Neuron (in vitro differentiated cells): ENCODE measurements at regions not wholly inside any gene's neighbourhood (a gene's known extent, or its start where the extent isn't known, plus 50 kb on each side); places are given as distances from the start of the nearest gene placed in this dataset.
"Not testable (repeated sequence)": the region's sequence is repeated elsewhere in the genome, so short reads cannot be mapped to it uniquely, and the experiment has no call there.

Experiments
- H2AFZ ChIP-seq: one replicate; pipeline ENCODE4 v1.6.1; 2013; ENCODE audit warnings: low read depth, mild to moderate bottlenecking, inconsistent platforms, low read length, moderate library complexity
- H3K27me3 ChIP-seq: one replicate; pipeline ENCODE4 v1.6.1; 2013; ENCODE audit warnings: low read length; ENCODE audit not compliant: insufficient read depth
- H3K36me3 ChIP-seq: one replicate; pipeline ENCODE4 v1.6.1; 2013; ENCODE audit warnings: low read length; ENCODE audit not compliant: insufficient read depth
- H3K4me1 ChIP-seq: one replicate; pipeline ENCODE4 v1.6.1; 2013; ENCODE audit warnings: low read length; ENCODE audit not compliant: insufficient read depth
- H3K4me3 ChIP-seq: 2 replicates; pipeline ENCODE4 v1.5.1; 2013; ENCODE audit warnings: mild to moderate bottlenecking, low read length, moderate library complexity
- H3K9me3 ChIP-seq: one replicate; pipeline ENCODE4 v1.6.1; 2013; ENCODE audit warnings: low read length

GRCh38 chr2:187610450-187610849 lies 56.2 kb upstream of the TFPI start:
- not testable (repeated sequence) for H2AFZ ChIP-seq

GRCh38 chr2:187612857-187613256 lies 58.6 kb upstream of the TFPI start:
- no peaks in the 10 kb centered on the region for H3K36me3 ChIP-seq
- H3K4me1 ChIP-seq = peaks cover 6% of the 10 kb centered on the region
- peak overlapping the region; percentile 36 for H2AFZ ChIP-seq
- H3K4me3 ChIP-seq = no peak overlapping the region
- no peaks in the 10 kb centered on the region for H3K9me3 ChIP-seq
- no peaks in the 10 kb centered on the region for H3K27me3 ChIP-seq

More at GRCh38 chr2:187610450-187610849, 56.2 kb upstream of the TFPI start:
- not testable (repeated sequence) for H3K9me3 ChIP-seq, H3K4me1 ChIP-seq, H3K27me3 ChIP-seq, H3K36me3 ChIP-seq, H3K4me3 ChIP-seq

- Histone ChIP-seq H3K9me3 (no peaks in the 10 kb centered on the region), H2AFZ (no peak overlapping the region), H3K36me3 (no peaks in the 10 kb centered on the region), H3K4me3 (no peak overlapping the region), H3K4me1 (peaks cover 20% of the 10 kb centered on the region), H3K27me3 (no peaks in the 10 kb centered on the region)
Observed at GRCh38 chr2:187614756-187615155, 60.5 kb upstream of the TFPI start.

GRCh38 chr2:187615364-187615763 lies 61.1 kb upstream of the TFPI start:
- Histone ChIP-seq H3K36me3 (no peaks in the 10 kb centered on the region), H2AFZ (no peak overlapping the region), H3K9me3 (no peaks in the 10 kb centered on the region), H3K4me3 (no peak overlapping the region), H3K4me1 (peaks cover 20% of the 10 kb centered on the region), H3K27me3 (no peaks in the 10 kb centered on the region)

- no peak overlapping the region for H3K4me3 ChIP-seq
- H3K27me3 ChIP-seq = no peaks in the 10 kb centered on the region
- H3K9me3 ChIP-seq = no peaks in the 10 kb centered on the region
- H3K4me1 ChIP-seq = peaks cover 20% of the 10 kb centered on the region
- H2AFZ ChIP-seq = no peak overlapping the region
- H3K36me3 ChIP-seq = no peaks in the 10 kb centered on the region
Observed at GRCh38 chr2:187615902-187616301, 61.7 kb upstream of the TFPI start.

- H3K4me1 ChIP-seq = peaks cover 20% of the 10 kb centered on the region
Observed at GRCh38 chr2:187617120-187617519, 62.9 kb upstream of the TFPI start.

GRCh38 chr2:187617905-187618304 lies 63.7 kb upstream of the TFPI start:
- no peaks in the 10 kb centered on the region for H3K27me3 ChIP-seq
- no peaks in the 10 kb centered on the region for H3K9me3 ChIP-seq
- H3K4me3 ChIP-seq = no peak overlapping the region
- no peaks in the 10 kb centered on the region for H3K36me3 ChIP-seq
- H3K4me1 ChIP-seq = peaks cover 20% of the 10 kb centered on the region
- H2AFZ ChIP-seq = no peak overlapping the region

More at GRCh38 chr2:187617120-187617519, 62.9 kb upstream of the TFPI start:
- no peaks in the 10 kb centered on the region for H3K9me3 ChIP-seq
- no peaks in the 10 kb centered on the region for H3K27me3 ChIP-seq
- no peaks in the 10 kb centered on the region for H3K36me3 ChIP-seq
- H2AFZ ChIP-seq = no peak overlapping the region
- H3K4me3 ChIP-seq = no peak overlapping the region

GRCh38 chr2:187618813-187619212 lies 64.6 kb upstream of the TFPI start:
- Histone ChIP-seq H3K27me3 (no peaks in the 10 kb centered on the region), H3K4me3 (peak overlapping the region; percentile 38), H3K9me3 (no peaks in the 10 kb centered on the region), H3K36me3 (no peaks in the 10 kb centered on the region), H3K4me1 (peaks cover 20% of the 10 kb centered on the region), H2AFZ (peak overlapping the region; percentile 68)

- H3K27me3 ChIP-seq = no peaks in the 10 kb centered on the region
- H3K36me3 ChIP-seq = no peaks in the 10 kb centered on the region
- no peak overlapping the region for H2AFZ ChIP-seq
- H3K9me3 ChIP-seq = no peaks in the 10 kb centered on the region
- no peak overlapping the region for H3K4me3 ChIP-seq
- no peaks in the 10 kb centered on the region for H3K4me1 ChIP-seq
Observed at GRCh38 chr2:187627153-187627552, 72.9 kb upstream of the TFPI start.

GRCh38 chr2:187636731-187637391 lies 82.6 kb upstream of the TFPI start:
- H3K36me3 ChIP-seq, H3K9me3 ChIP-seq, H3K27me3 ChIP-seq, H3K4me3 ChIP-seq, H3K4me1 ChIP-seq, H2AFZ ChIP-seq: not testable (repeated sequence)

GRCh38 chr2:187637392-187637740 lies 83.1 kb upstream of the TFPI start:
- not testable (repeated sequence) for H3K4me1 ChIP-seq, H3K36me3 ChIP-seq, H3K4me3 ChIP-seq, H3K27me3 ChIP-seq, H2AFZ ChIP-seq, H3K9me3 ChIP-seq

GRCh38 chr2:187637771-187638170 lies 83.5 kb upstream of the TFPI start:
- not testable (repeated sequence) for H3K27me3 ChIP-seq, H2AFZ ChIP-seq, H3K36me3 ChIP-seq, H3K4me1 ChIP-seq, H3K4me3 ChIP-seq, H3K9me3 ChIP-seq

GRCh38 chr2:187638840-187639239 lies 84.6 kb upstream of the TFPI start:
- H3K4me1 ChIP-seq = no peaks in the 10 kb centered on the region
- H2AFZ ChIP-seq = no peak overlapping the region
- H3K27me3 ChIP-seq = no peaks in the 10 kb centered on the region
- H3K9me3 ChIP-seq = peaks cover 2% of the 10 kb centered on the region
- no peak overlapping the region for H3K4me3 ChIP-seq
- H3K36me3 ChIP-seq = no peaks in the 10 kb centered on the region

- no peak overlapping the region for H2AFZ ChIP-seq
- no peaks in the 10 kb centered on the region for H3K36me3 ChIP-seq
- H3K4me3 ChIP-seq = no peak overlapping the region
- no peaks in the 10 kb centered on the region for H3K4me1 ChIP-seq
- H3K27me3 ChIP-seq = no peaks in the 10 kb centered on the region
- peaks cover 2% of the 10 kb centered on the region for H3K9me3 ChIP-seq
Observed at GRCh38 chr2:187640926-187641510, 86.8 kb upstream of the TFPI start.
